ENCODE measurements at regions not wholly inside any gene's neighbourhood (a gene's known extent, or its start where the extent isn't known, plus 50 kb on each side); places are given as distances from the start of the nearest gene placed in this dataset.

DNA sequence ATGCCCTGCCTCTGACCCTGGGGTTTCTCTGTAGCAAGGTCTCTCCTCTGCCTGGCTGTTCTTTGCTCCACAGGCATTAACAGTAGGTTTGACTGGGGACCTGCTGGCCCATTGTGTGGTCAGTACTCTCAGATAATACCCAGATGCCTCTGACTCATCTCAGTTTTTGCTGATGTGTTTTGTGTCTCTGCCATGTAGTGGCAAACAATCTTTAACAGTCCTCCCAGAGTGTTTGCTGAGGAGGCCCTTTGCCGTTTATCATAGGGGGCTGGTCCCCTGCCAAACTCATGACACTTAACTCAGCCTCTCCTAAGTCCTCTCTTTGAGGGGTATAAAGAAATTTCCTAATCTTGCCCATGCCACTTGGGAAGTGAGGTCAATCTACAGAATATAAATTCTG lies 793.7 kb upstream of the FANCL start:
- TF ChIP-seq, protein P1, sequence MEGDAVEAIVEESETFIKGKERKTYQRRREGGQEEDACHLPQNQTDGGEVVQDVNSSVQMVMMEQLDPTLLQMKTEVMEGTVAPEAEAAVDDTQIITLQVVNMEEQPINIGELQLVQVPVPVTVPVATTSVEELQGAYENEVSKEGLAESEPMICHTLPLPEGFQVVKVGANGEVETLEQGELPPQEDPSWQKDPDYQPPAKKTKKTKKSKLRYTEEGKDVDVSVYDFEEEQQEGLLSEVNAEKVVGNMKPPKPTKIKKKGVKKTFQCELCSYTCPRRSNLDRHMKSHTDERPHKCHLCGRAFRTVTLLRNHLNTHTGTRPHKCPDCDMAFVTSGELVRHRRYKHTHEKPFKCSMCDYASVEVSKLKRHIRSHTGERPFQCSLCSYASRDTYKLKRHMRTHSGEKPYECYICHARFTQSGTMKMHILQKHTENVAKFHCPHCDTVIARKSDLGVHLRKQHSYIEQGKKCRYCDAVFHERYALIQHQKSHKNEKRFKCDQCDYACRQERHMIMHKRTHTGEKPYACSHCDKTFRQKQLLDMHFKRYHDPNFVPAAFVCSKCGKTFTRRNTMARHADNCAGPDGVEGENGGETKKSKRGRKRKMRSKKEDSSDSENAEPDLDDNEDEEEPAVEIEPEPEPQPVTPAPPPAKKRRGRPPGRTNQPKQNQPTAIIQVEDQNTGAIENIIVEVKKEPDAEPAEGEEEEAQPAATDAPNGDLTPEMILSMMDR (IDR thresholded peaks at IDR 0.05 in 2 of 3, conservative IDR thresholded peaks at IDR 0.05 in 1 of 3; ENCODE audit: control insufficient read depth in 2 of 3, extremely low read depth in 1 of 3, insufficient read depth in 1 of 3, low read depth in 3 of 3, low read length in 3 of 3) = no peak
- TF ChIP-seq PML (IDR thresholded peaks at IDR 0.05; ENCODE audit: low read length) (no peak), SRF (IDR thresholded peaks at IDR 0.05; ENCODE audit: low read depth in 2 of 2, low read length in 2 of 2) (no peak), FOS (IDR thresholded peaks at IDR 0.05; ENCODE audit: borderline replicate concordance, extremely low read depth, insufficient read length) (no peak), RUNX3 (IDR thresholded peaks at IDR 0.05; ENCODE audit: low read length) (no peak)

Data from GM12878 (cell line).